ENCODE measurements at regions not wholly inside any gene's neighbourhood (a gene's known extent, or its start where the extent isn't known, plus 50 kb on each side); places are given as distances from the start of the nearest gene placed in this dataset.

DNA sequence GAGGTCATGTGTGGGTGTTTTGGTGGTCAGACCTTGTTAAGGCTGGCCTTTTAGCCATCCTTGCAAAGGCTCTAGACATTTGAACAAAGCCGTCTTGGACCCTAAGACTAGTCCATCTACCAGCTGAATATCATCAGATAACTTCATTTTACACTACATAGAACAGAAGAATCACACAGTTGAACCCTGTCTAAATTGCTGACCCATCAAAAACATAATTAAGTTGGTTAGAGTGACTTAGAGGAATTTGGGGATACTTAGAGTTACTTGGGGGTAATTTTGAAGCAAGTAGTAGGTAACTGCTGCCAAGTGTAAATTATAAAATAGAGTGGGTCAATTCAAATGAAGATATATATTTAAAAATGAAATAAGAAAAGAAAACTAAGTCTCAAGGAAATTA, 102.9 kb upstream of the ADGRL4 start:
- no peak for DNase-seq

DNA sequence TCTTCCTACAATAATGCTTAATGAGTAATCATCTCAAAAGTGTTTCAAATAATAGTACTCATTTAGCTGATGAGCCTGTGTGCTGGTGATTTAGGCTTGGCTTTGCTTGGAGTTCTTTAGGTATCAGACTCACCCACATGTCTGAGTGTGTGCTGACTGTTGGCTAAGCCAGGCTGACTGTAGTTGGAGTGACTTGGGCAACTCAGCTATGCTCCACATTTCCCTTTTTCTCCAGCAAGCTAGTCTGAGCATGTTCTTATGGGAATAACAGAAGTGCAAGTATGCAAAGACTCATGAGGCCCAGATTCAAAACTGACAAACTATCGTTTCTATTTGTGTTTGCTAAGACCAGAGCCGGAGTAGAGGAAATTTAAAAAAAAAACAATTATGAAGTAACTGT, 99.0 kb upstream of the ADGRL4 start:
- no peak for DNase-seq

DNA sequence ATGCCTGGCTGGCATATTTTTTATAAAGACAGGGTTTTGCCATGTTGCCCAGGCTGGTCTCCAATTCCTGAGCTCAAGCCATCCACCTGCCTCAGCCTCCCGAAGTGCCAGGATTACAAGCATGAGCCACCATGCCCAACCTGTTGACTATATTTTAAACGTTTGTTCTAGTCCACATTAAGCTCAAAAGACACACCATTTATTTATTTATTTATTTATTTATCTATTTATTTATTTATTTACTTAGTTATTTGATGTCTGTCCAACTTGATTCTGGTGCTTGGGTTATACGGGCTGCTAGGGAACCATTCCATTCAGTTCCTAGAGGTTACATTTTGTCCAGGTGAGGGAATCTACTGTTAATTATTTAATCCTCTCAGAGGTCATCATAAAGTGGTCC, 98.1 kb upstream of the ADGRL4 start:
- DNase-seq: no peak

DNA sequence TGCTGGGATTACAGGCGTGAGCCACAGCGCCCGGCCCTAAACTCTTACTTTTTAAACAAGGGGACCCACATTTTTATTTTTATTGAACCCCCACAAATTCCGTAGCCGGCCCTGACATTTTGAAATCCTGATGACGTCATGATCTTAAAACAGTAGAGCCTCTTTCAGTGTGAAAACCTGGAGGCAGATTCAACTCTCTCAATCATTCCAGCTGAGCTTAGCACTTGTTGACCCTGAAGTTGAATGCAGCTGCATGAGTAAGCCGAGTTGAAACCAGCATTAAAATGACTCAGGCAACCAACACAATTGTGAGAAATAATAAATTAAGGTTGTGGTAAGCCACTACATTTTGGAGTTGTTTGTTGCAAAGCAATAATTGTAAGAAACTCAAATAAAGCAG, 93.9 kb upstream of the ADGRL4 start:
- DNase-seq: no peak

DNA sequence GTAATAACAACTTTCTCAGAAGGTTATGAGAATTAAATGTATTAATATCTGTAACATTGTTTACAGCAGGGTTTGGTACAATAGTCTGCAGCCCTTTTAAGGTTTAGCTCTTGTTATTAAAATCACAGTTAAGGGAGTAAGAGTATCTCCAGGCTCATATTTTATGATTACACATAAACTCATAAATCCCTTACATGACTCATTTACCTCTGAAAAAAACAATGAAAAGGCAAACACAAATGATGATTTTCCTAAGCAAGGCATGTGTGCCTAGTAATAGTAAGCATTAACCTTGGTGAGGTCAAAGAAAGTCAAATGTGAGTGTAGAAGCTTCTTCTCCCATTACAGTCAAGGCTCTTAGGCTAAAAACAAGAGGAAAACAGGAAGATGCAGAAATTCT, 84.5 kb upstream of the ADGRL4 start:
- no peak for DNase-seq

DNA sequence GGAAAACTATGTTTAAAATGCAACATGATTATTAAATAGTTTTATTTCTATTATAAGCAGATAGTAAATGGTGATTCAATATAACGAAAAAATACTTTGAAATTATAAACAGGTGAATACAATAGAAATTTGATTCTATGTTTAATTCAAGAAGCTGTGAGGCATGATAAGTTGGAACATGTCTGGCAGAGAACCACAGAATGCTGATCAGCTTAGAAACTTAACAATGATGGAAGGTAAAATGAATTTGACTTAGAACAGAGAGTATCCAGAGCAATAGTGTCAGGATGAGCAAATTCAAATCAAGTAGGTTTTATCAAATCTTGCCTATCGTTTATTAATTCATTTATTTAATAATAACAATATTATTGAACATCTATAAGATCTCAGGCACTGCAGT, 83.4 kb upstream of the ADGRL4 start:
- DNase-seq: no peak

DNA sequence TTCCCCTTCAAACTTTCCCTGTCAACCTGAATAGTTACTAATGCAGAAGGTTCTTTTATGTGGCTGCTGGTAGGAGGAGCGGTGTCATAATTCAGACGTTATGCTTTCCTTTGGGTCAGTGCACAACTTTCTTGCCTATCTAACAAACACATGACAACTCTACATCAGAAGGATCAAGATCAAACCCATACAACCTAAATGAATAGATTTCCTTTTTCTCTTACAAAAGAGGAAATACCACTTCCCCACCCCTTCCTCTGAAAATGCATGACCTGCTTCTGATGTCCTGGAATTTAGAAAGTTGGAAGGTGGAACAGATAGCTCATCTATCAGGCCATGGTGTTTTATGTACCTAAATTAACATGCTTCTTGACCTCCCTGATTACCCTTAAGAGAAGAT, 75.7 kb upstream of the ADGRL4 start:
- DNase-seq: no peak

DNA sequence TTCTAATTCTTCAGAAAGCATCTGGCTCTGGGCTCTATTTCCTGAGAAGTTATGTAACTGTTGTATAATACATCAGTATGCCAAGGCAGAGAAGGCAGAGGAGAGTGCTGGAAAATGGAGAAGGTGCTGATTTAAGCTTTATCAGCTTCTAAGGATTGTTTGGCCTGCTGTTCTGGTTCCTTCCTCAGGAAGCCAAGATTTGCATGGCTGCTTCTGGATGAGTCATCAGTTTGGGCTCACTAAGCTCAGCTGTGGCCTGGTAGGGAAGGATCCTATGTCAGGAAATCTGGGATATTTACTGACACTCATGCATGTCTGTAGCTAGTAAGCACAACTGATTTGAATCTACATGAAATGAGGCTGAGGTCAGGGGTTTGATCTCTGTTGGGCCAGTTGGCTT, 73.2 kb upstream of the ADGRL4 start:
- no peak for DNase-seq

DNA sequence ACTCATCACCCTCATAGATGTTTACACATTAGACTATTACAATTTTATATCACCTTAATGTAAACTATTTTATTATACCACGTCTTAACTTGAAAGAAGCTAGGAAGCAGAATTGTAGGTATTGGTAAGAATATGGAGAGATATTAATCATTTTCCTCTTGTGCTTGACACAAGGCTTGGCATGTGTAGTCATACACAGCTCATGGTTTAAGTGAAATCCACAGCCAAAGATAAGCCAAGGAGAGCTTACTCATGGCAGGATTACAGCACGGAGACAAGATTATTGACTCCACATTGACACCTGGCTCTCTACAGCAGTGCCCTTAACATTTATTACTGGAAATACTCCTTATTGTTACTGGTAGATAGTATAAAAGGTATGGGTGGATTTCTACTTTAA, 68.4 kb upstream of the ADGRL4 start:
- no peak for DNase-seq

DNA sequence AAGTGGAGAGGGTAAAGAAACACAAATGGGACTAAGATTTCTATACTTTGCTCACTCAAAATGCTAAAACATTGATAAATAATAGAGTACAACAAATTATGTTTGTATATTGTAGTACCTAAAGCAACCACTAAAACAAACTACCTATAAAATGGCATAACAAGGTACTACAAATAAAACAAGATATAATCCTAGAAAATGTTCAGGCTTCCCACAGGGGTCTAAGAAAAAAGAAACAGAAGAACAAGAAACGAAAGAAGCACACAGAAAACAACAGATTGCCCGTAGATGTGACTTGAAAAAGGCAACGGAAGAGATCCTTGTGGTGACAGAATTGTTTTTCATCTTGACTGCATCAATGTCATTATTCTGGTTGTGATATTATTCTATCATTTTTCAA, 63.3 kb upstream of the ADGRL4 start:
- no peak for DNase-seq

DNA sequence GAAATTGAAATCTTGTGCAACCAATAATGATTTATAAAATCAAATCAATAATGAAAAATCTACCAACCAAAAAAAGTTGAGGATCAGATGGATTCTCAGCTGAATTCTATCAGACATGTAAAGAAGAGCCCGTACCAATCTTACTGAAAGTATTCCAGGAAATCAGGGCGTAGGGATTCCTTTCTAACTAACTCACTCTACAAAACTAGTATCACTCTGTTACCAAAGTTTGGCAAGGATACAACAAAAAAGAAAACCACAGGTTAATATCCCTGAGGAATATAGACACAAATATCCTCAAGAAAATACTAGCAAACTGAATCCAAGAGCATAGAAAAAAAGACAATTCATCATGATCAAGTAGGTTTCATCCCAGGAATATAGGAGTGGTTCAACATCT, 52.8 kb upstream of the ADGRL4 start:
- no peak for DNase-seq

Measured in suppressor macrophage treated with lipopolysaccharide for 4 hours (primary cell).